Erythroblast (primary cell): ENCODE measurements at regions not wholly inside any gene's neighbourhood (a gene's known extent, or its start where the extent isn't known, plus 50 kb on each side); places are given as distances from the start of the nearest gene placed in this dataset.

Source experiments
- GATA1 ChIP-seq: IDR thresholded peaks from 2 replicates; pipeline ENCODE4 v1.6.1; 2011; ENCODE audit warnings: low read depth, mild to moderate bottlenecking, control low read depth, low read length, moderate library complexity
- POLR2A ChIP-seq: IDR thresholded peaks from 2 replicates; pipeline ENCODE4 v1.6.1; 2011; ENCODE audit warnings: mild to moderate bottlenecking, low read length

DNA sequence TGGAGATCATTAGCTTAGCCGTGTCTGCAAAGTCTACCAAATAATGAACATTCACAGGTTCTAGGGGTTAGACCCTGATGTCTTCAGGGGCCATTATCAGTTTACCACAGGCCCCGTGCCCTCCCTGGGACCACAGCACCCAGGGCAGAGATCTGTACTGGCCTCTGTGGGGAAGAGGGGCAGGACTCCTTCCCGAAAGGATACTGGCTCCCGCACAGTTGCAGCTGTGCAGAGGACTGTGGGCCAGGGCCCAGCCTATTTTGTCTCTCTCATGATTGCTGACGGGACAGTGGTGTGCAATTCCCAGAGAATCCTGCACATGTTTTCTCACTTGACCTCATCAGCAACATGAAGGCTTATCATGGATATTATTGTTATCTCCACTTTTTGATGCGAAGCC, 243.9 kb downstream of the GLRX3 start:
- TF ChIP-seq POLR2A, result no peak
- TF ChIP-seq GATA1, result no peak
